Calu3 (cell line): ENCODE measurements at regions not wholly inside any gene's neighbourhood (a gene's known extent, or its start where the extent isn't known, plus 50 kb on each side); places are given as distances from the start of the nearest gene placed in this dataset.

Experiments
- BruUV-seq: library from RNA; stranded (reverse); fragments of 400-500 nt; replicated peaks from 2 replicates; lab custom pipeline; 2021; lab: Mats Ljungman, UMichigan
- CTCF ChIA-PET: fragments of 300-600 bp; sonication (Branson Sonifier 250); formaldehyde crosslinking; loops from one replicate; lab custom pipeline; 2022; ENCODE audit warnings: antibody characterized with exemption; lab: Charles Lee
- DNase-seq: peaks from one replicate; pipeline ENCODE4 v3.0.0; 2022
- H3K27ac Mint-ChIP-seq: one replicate; pipeline ENCODE4 v1.8.0; 2022; ENCODE audit warnings: mixed read lengths; ENCODE audit not compliant: unreplicated experiment
- H3K27me3 Mint-ChIP-seq: one replicate; pipeline ENCODE4 v1.8.0; 2022; ENCODE audit warnings: mixed read lengths; ENCODE audit not compliant: unreplicated experiment
- H3K36me3 Mint-ChIP-seq: one replicate; pipeline ENCODE4 v1.8.0; 2022; ENCODE audit warnings: mild to moderate bottlenecking, moderate library complexity, mixed read lengths; ENCODE audit not compliant: insufficient read depth, unreplicated experiment
- H3K4me1 Mint-ChIP-seq: one replicate; pipeline ENCODE4 v1.8.0; 2022; ENCODE audit warnings: mild to moderate bottlenecking, low read depth, mixed read lengths; ENCODE audit not compliant: unreplicated experiment
- H3K4me3 Mint-ChIP-seq: one replicate; pipeline ENCODE4 v1.8.0; 2022; ENCODE audit warnings: mild to moderate bottlenecking, low read depth, moderate library complexity, mixed read lengths; ENCODE audit not compliant: unreplicated experiment
- H3K9me3 Mint-ChIP-seq: one replicate; pipeline ENCODE4 v1.8.0; 2022; ENCODE audit warnings: low read depth, mixed read lengths; ENCODE audit not compliant: unreplicated experiment
- CTCF ChIP-seq: fragments of 200-600 bp; IDR thresholded peaks from one replicate; pipeline ENCODE4 v1.8.0; 2022; ENCODE audit warnings: antibody characterized with exemption; ENCODE audit not compliant: unreplicated experiment
- intact Hi-C: fragments of 100-400 bp; cut with micrococcal nuclease; formaldehyde crosslinking; loops from one replicate; pipeline ENCODE4 v1.10.0; 2022; ENCODE audit not compliant: unreplicated experiment

DNA sequence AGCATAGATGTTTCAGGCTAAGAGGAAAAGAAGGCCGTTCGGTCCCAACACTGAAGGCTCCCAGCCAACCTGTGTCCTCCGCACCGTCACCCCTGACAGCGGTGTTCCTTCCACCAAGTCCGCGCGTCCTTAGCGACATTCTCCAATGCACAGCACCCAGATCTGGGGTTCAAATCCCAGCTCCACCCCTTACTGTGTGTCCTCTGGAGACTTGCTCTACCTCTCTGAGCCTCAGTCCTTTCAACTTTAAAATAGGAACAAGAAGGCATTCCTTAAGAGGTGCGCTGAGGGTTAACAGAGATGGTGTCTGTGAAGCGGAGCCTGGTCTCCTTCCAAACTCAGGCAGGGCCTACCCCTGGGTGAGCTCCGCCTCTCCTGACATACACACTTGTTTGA, 224.0 kb downstream of the MN1 start:
- DNase-seq = no peak
- CTCF ChIA-PET = no interaction called here
- H3K27ac Mint-ChIP-seq = no peak overlapping the region
- H3K36me3 Mint-ChIP-seq = no peaks in the 10 kb centered on the region
- no peaks in the 10 kb centered on the region for H3K9me3 Mint-ChIP-seq
- no TSS peak for BruUV-seq
- no peak for TF ChIP-seq CTCF
- no peak overlapping the region for H3K4me3 Mint-ChIP-seq
- H3K4me1 Mint-ChIP-seq = no peaks in the 10 kb centered on the region
- intact Hi-C loops = no loop called here
- H3K27me3 Mint-ChIP-seq = peaks cover 71% of the 10 kb centered on the region

- no peaks in the 10 kb centered on the region for H3K36me3 Mint-ChIP-seq
- H3K4me3 Mint-ChIP-seq = no peak overlapping the region
- peaks cover 71% of the 10 kb centered on the region for H3K27me3 Mint-ChIP-seq
- TF ChIP-seq CTCF = no peak
- DNase-seq = no peak
- H3K4me1 Mint-ChIP-seq = no peaks in the 10 kb centered on the region
- no TSS peak for BruUV-seq
- no peak overlapping the region for H3K27ac Mint-ChIP-seq
- intact Hi-C loops = no loop called here
- CTCF ChIA-PET = no interaction called here
- no peaks in the 10 kb centered on the region for H3K9me3 Mint-ChIP-seq
These were observed 222.5 kb downstream of the MN1 start for GRCh38 chr22:27578937-27579617.

DNA sequence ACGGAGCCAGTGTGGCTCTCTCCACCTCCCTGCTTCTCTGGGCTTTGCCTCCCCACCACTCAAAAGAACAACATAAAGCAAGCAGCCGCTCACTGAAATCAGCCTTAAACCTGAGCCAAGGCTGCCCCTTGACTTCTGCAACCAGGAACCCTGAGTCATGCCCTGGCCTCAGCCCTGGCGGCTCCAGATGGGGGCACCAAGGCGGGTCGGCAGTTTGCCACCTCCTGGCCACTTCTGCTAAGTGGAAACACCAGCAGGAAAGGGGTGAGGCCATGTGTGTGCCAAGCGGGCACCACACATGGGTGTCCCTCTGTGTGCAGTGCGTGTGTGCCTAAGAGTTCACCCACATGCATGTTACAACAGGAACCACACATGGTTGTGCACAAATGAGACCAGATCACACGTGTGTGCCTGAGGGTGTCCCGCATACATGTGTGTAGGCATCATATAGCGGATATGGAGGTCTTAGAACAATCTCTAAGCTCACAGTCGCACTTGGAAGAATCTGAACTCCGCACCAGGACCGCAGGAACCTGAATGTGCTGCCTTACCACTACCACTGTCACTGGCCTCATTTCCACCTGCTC, 221.2 kb downstream of the MN1 start:
- no peak for TF ChIP-seq CTCF
- Mint-ChIP-seq H3K36me3 (no peaks in the 10 kb centered on the region), H3K4me3 (no peak overlapping the region), H3K9me3 (no peaks in the 10 kb centered on the region), H3K4me1 (no peaks in the 10 kb centered on the region), H3K27me3 (peaks cover 70% of the 10 kb centered on the region), H3K27ac (no peak overlapping the region)
- BruUV-seq = no TSS peak
- intact Hi-C loops = no loop called here
- peak; percentile 24 for DNase-seq
- CTCF ChIA-PET = no interaction called here

DNA sequence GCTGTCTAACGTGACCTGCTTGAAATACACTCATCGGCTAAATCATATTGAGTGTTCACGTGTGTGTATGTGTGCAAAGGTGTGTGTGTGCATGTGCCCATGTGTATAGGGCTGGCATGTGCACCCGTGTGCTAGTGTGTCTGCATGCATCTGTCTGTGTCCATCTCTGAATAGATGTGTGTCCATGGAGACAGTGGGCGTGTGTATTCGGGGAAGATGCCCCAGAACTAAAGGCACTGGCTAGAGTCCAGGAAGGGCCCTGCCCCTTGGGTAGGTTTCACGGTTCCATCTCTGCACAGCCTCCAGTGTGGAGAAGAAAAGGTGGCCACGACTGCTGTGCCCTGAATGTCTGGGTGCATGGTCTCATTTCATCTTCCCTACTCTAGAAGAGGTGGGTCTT, 220.3 kb downstream of the MN1 start:
- CTCF ChIA-PET = no interaction called here
- Mint-ChIP-seq H3K27me3 (peaks cover 70% of the 10 kb centered on the region), H3K9me3 (no peaks in the 10 kb centered on the region), H3K4me1 (no peaks in the 10 kb centered on the region), H3K36me3 (no peaks in the 10 kb centered on the region), H3K4me3 (no peak overlapping the region), H3K27ac (no peak overlapping the region)
- DNase-seq = no peak
- intact Hi-C loops = no loop called here
- no TSS peak for BruUV-seq
- TF ChIP-seq CTCF = no peak
